ENCODE measurements at regions not wholly inside any gene's neighbourhood (a gene's known extent, or its start where the extent isn't known, plus 50 kb on each side); places are given as distances from the start of the nearest gene placed in this dataset.

- TF ChIP-seq GATA3 (IDR thresholded peaks at IDR 0.05; ENCODE audit: low read depth, low read length) (no peak), GATA2 (IDR thresholded peaks at IDR 0.05; ENCODE audit: low read depth, low read length) (no peak)
Observed at GRCh38 chr21:43315244-43316137, 111.4 kb downstream of the SIK1 start.
